MCF 10A (cell line): ENCODE measurements at regions not wholly inside any gene's neighbourhood (a gene's known extent, or its start where the extent isn't known, plus 50 kb on each side); places are given as distances from the start of the nearest gene placed in this dataset.
A peak's percentile ranks its signal among the peaks of the same experiment; 100 is the strongest.

Experiments
- BruUV-seq: library from RNA; stranded (reverse); fragments of 400-500 nt; replicated peaks from 2 replicates; lab custom pipeline; 2021; lab: Mats Ljungman, UMichigan
- CTCF ChIA-PET: fragments of 300-600 bp; sonication (Branson Sonifier 250); formaldehyde crosslinking; extraction: SDS; loops from one replicate; lab custom pipeline; 2021; ENCODE audit warnings: antibody characterized with exemption, inconsistent platforms; lab: Yijun Ruan, JAX
- POLR2A ChIA-PET: fragments of 300-600, 350-650 bp; sonication (Branson Sonifier 250); formaldehyde crosslinking; extraction: SDS; loops from one replicate; lab custom pipeline; 2020; ENCODE audit warnings: antibody characterized with exemption, inconsistent platforms; lab: Yijun Ruan, JAX
- DNase-seq: peaks from one replicate; pipeline ENCODE4 v3.0.0-alpha.2; 2018; ENCODE audit not compliant: unreplicated experiment
- H3K27ac Mint-ChIP-seq: one replicate; pipeline ENCODE4 v1.8.0; 2022; ENCODE audit warnings: mild to moderate bottlenecking, low read depth, mixed read lengths; ENCODE audit not compliant: unreplicated experiment
- H3K27me3 Mint-ChIP-seq: one replicate; pipeline ENCODE4 v1.8.0; 2022; ENCODE audit warnings: mixed read lengths; ENCODE audit not compliant: insufficient read depth, unreplicated experiment
- H3K36me3 Mint-ChIP-seq: one replicate; pipeline ENCODE4 v1.8.0; 2022; ENCODE audit warnings: mild to moderate bottlenecking, moderate library complexity, mixed read lengths; ENCODE audit not compliant: insufficient read depth, unreplicated experiment
- H3K4me1 Mint-ChIP-seq: one replicate; pipeline ENCODE4 v1.8.0; 2022; ENCODE audit warnings: mixed read lengths; ENCODE audit not compliant: insufficient read depth, unreplicated experiment
- H3K4me3 Mint-ChIP-seq: one replicate; pipeline ENCODE4 v1.8.0; 2022; ENCODE audit warnings: mild to moderate bottlenecking, moderate library complexity, mixed read lengths; ENCODE audit not compliant: unreplicated experiment
- H3K9me3 Mint-ChIP-seq: one replicate; pipeline ENCODE4 v1.8.0; 2022; ENCODE audit warnings: mixed read lengths; ENCODE audit not compliant: unreplicated experiment
- intact Hi-C: fragments of 100-400 bp; cut with micrococcal nuclease; formaldehyde crosslinking; loops from 2 replicates; pipeline ENCODE4 v1.14.1; 2022
- TF ChIP-seq, protein P1 (sequence below): fragments of 200-600 bp; IDR thresholded peaks from one replicate; pipeline ENCODE4 v1.8.0; 2022; ENCODE audit warnings: antibody characterized with exemption, mild to moderate bottlenecking; ENCODE audit not compliant: unreplicated experiment

DNA sequence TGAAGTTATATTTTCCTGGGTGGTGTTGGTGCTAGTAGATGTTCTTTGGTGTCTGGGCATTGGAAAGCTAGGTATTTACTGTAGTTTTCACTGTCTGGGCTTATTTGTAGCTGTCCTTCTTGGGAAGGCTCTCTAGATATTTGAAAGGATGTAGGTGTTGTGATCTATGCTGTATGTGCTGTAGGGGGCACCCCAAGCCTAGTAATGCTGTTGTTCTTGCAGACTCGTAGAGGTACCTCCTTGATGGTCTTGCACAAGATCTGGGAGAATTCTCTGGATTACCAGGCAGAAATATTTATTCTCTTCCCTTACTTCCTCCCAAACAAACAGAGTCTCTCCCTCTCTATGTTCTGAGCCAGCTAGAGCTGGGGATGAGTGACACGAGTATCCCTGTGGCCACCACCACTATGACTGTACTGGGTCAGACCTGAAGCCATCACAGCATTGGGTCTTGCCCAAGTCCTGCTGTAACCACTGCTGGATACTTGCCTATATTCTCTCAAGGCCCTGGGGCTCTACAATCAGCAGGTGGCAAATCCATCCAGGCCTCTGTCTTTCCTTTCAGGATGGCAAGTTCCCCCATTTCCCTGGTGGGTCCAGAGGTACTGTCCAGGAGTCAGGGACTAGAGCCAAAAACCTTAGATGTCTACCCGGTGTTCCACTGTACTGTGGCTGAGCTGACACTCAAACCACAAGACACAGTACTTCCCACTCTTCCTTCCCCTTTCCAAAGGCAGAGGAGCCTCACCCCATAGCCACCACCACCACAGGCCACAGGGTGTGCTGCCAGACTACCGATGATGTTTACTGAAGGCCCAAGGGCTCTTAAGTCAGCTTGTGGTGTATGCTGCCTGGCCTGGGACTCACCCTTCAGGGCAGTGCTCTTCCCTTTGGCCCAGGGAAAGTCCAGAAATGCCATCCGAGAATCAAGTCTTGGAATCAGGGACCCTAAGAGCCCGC is 195.2 kb upstream of the DPPA4 start:
- Mint-ChIP-seq H3K36me3 (no peaks in the 10 kb centered on the region), H3K9me3 (no peaks in the 10 kb centered on the region), H3K27ac (no peak overlapping the region), H3K4me1 (no peaks in the 10 kb centered on the region), H3K27me3 (no peaks in the 10 kb centered on the region), H3K4me3 (no peak overlapping the region)
- ChIA-PET CTCF (interaction anchor here (0.5 to 4.0 kb wide), 26 partner anchors 9 to 1923 kb away, joined by 3 to 26 read pairs (median 4); no protein-coding TSS in a partner anchor), POLR2A (interaction anchor here (0.7 kb wide), 1 partner anchor 40 kb away, joined by 4 read pairs; no protein-coding TSS in a partner anchor)
- intact Hi-C loops = loop anchor here (1.0 to 5.0 kb wide), 3 partner anchors 780 to 1806 kb away; partner anchors contain the start of gene NECTIN3
- no TSS peak for BruUV-seq
- TF ChIP-seq, protein P1, sequence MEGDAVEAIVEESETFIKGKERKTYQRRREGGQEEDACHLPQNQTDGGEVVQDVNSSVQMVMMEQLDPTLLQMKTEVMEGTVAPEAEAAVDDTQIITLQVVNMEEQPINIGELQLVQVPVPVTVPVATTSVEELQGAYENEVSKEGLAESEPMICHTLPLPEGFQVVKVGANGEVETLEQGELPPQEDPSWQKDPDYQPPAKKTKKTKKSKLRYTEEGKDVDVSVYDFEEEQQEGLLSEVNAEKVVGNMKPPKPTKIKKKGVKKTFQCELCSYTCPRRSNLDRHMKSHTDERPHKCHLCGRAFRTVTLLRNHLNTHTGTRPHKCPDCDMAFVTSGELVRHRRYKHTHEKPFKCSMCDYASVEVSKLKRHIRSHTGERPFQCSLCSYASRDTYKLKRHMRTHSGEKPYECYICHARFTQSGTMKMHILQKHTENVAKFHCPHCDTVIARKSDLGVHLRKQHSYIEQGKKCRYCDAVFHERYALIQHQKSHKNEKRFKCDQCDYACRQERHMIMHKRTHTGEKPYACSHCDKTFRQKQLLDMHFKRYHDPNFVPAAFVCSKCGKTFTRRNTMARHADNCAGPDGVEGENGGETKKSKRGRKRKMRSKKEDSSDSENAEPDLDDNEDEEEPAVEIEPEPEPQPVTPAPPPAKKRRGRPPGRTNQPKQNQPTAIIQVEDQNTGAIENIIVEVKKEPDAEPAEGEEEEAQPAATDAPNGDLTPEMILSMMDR = peak; percentile 57
- peak; percentile 87 for DNase-seq

DNA sequence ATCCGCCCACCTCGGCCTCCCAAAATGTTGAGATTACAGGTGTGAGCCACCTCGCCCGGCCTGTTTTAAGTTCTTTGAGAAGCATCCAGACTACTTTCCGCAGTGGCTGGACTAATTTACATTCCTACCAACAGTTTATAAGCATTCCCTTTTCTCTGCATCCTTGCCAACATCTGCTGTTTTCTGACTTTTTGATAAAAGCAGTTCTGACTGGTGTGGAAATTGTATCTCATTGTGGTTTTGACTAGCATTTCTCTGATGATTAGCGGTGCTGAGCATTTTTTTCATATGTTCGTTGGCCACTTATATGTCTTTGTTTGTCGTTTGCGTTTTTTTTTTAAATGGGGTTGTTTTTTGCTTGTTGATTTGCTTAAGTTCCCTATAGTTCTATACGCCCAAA is 208.4 kb upstream of the DPPA4 start:
- intact Hi-C loops = no loop called here
- H3K9me3 Mint-ChIP-seq = no peaks in the 10 kb centered on the region
- no peaks in the 10 kb centered on the region for H3K27me3 Mint-ChIP-seq
- TF ChIP-seq, protein P1 = no peak
- no peak overlapping the region for H3K4me3 Mint-ChIP-seq
- DNase-seq = no peak
- H3K36me3 Mint-ChIP-seq = no peaks in the 10 kb centered on the region
- H3K27ac Mint-ChIP-seq = no peak overlapping the region
- no TSS peak for BruUV-seq
- CTCF ChIA-PET = no interaction called here
- H3K4me1 Mint-ChIP-seq = no peaks in the 10 kb centered on the region
- POLR2A ChIA-PET = interaction anchor here (0.6 kb wide), 1 partner anchor 583 kb away, joined by 3 read pairs; no protein-coding TSS in a partner anchor

DNA sequence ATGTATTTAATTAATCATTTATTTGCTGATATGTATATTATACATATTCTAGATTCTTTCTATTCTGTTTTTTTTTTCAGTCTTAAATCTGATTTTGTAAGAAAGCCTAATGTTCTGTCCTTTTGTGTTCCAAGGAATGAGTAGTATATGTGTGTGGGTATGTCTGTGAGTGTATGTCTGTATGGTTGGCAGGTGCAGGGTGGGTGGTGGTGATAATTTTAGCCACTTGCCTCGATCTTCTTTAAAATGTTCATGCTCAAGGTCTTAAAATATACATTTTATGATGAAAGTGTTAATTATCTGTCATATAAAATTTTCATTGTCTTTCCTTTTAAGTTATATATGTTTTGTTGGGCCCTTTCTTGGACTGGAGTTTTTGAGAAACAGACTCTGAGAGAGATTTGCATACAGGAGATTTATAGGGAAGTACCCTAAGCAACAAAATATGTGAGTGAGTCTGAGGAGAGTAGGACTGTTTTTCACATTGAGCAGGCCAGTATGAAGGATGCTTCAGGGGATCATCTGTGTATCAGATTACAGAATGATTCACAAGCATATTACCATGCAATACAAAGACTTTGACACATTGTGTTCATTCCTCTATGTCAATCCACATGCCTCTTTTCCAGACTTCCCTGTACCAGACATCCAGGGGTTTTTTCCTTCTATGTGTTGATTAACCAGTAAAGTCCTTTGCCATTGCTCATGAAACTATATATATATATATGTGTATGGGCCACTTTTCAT is 211.0 kb upstream of the DPPA4 start:
- ChIA-PET CTCF (no interaction called here), POLR2A (interaction anchor here (0.6 kb wide), 1 partner anchor 165 kb away, joined by 3 read pairs; no protein-coding TSS in a partner anchor)
- no peaks in the 10 kb centered on the region for H3K27me3 Mint-ChIP-seq
- H3K4me3 Mint-ChIP-seq = no peak overlapping the region
- no peaks in the 10 kb centered on the region for H3K4me1 Mint-ChIP-seq
- intact Hi-C loops = no loop called here
- TF ChIP-seq, protein P1 = no peak
- DNase-seq = peak; percentile 15
- no peaks in the 10 kb centered on the region for H3K36me3 Mint-ChIP-seq
- H3K9me3 Mint-ChIP-seq = no peaks in the 10 kb centered on the region
- BruUV-seq = no TSS peak
- no peak overlapping the region for H3K27ac Mint-ChIP-seq
